WI38 (cell line): ENCODE measurements at regions not wholly inside any gene's neighbourhood (a gene's known extent, or its start where the extent isn't known, plus 50 kb on each side); places are given as distances from the start of the nearest gene placed in this dataset.

Experiments used
- H3K4me3 ChIP-seq: 2 replicates; pipeline ENCODE4 v1.5.1; 2011; ENCODE audit warnings: low read depth, mild to moderate bottlenecking, control low read depth, low read length
- CTCF ChIP-seq: IDR thresholded peaks from 2 replicates; pipeline ENCODE4 v1.5.1; 2012; ENCODE audit warnings: low read depth, mild to moderate bottlenecking, control low read depth, low read length

GRCh38 chr20:17010181-17010580, 216.7 kb upstream of the PCSK2 start:
- H3K4me3 ChIP-seq, result no peak overlapping the region
- TF ChIP-seq CTCF, result no peak

GRCh38 chr20:17012546-17013226, 214.2 kb upstream of the PCSK2 start:
- no peak for TF ChIP-seq CTCF
- H3K4me3 ChIP-seq, result no peak overlapping the region

- H3K4me3 ChIP-seq, result no peak overlapping the region
- no peak for TF ChIP-seq CTCF
These were observed 212.6 kb upstream of the PCSK2 start for GRCh38 chr20:17014217-17014616.

- H3K4me3 ChIP-seq, result no peak overlapping the region
- TF ChIP-seq CTCF, result no peak
These were observed 212.0 kb upstream of the PCSK2 start for GRCh38 chr20:17014756-17015366.

GRCh38 chr20:17017232-17017631, 209.6 kb upstream of the PCSK2 start:
- TF ChIP-seq CTCF, result no peak
- H3K4me3 ChIP-seq, result no peak overlapping the region

- TF ChIP-seq CTCF, result no peak
- H3K4me3 ChIP-seq, result no peak overlapping the region
These were observed 205.4 kb upstream of the PCSK2 start for GRCh38 chr20:17021481-17021880.

- TF ChIP-seq CTCF, result no peak
- H3K4me3 ChIP-seq, result no peak overlapping the region
These were observed 203.8 kb upstream of the PCSK2 start for GRCh38 chr20:17023036-17023435.
